ENCODE measurements at regions not wholly inside any gene's neighbourhood (a gene's known extent, or its start where the extent isn't known, plus 50 kb on each side); places are given as distances from the start of the nearest gene placed in this dataset.

DNA sequence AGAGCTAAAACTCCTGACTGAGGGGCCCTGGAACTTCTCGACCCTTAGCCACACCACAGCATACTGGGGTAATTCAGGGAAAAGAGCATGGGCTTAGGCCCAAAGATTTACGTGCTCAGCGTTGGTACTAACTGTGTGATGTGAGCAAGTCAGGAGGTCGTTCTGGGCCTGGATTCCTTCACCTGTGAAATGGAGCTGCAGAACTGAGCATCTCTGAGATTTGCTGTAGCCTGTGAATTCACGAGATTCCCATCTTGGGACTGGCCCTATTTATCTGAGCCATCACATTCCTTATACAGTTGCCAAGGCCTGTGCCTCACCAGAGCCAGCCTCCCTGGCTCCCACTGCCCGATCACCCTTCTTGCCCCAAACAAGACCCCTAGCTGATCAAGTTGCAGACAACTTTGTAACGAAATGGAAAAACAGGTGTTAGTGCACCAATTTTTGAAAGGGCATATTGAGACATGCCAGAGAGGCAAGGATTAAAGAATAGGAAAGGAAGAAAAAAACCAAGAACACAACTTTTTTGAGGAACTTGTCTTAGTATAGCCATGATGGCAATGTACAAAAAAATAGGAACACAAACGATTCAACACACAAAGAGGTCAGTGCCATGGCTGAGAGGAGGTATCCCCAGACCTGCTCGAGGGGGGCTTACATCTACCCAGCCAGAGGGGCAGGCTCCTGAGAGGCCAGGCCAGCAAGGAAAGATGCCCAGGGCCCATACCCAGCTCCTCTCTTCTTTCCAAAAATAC is 323.0 kb upstream of the JARID2 start:
- no peak for TF ChIP-seq GLIS2 (tag by site-specific recombination; IDR thresholded peaks at IDR 0.05)
- TF ChIP-seq ZNF529 (tag by site-specific recombination; IDR thresholded peaks at IDR 0.05; ENCODE audit: insufficient replicate concordance): no peak
- no peak for TF ChIP-seq PRDM1 (tag by site-specific recombination; IDR thresholded peaks at IDR 0.05)
- TF ChIP-seq ZNF211 (tag by site-specific recombination; IDR thresholded peaks at IDR 0.05; ENCODE audit: low read depth): no peak
- TF ChIP-seq SCRT1 (tag by site-specific recombination; IDR thresholded peaks at IDR 0.05; ENCODE audit: borderline replicate concordance): no peak
- no peak for TF ChIP-seq SP7 (tag by site-specific recombination; IDR thresholded peaks at IDR 0.05)
- TF ChIP-seq ZBTB26 (tag by site-specific recombination; optimal IDR thresholded peaks at IDR 0.05): no peak
- no peak for TF ChIP-seq ZNF626 (tag by site-specific recombination; IDR thresholded peaks at IDR 0.05)
- TF ChIP-seq ZNF707 (tag by site-specific recombination; IDR thresholded peaks at IDR 0.05): no peak
- Histone ChIP-seq H3K36me3 (ENCODE audit: control insufficient read depth in 2 of 2, insufficient read depth in 1 of 2, low read length in 2 of 2) (no peaks in the 10 kb centered on the region), H3K4me1 (ENCODE audit: control insufficient read depth, insufficient read depth, low read length) (peaks cover 10% of the 10 kb centered on the region), H3K27ac (ENCODE audit: extremely low read depth, low read depth, low read length) (no peak overlapping the region), H3K9me3 (ENCODE audit: control insufficient read depth, insufficient read depth, low read depth, low read length) (no peaks in the 10 kb centered on the region), H3K4me3 (ENCODE audit: low read depth, low read length) (no peak overlapping the region)
- POLR2A ChIA-PET: no interaction called here
- CTCF ChIA-PET: no interaction called here

GRCh38 chr6:14924126-14925024 is 321.5 kb upstream of the JARID2 start:
- no peaks in the 10 kb centered on the region for H3K9me3 ChIP-seq (ENCODE audit: control insufficient read depth, insufficient read depth, low read depth, low read length)

More at GRCh38 chr6:14924126-14925024, 321.5 kb upstream of the JARID2 start:
- no peaks in the 10 kb centered on the region for H3K36me3 ChIP-seq (ENCODE audit: control insufficient read depth in 2 of 2, insufficient read depth in 1 of 2, low read length in 2 of 2)
- no peak for TF ChIP-seq YY1 (tag by site-specific recombination; IDR thresholded peaks at IDR 0.05)
- TF ChIP-seq ZSCAN30 (tag by site-specific recombination; IDR thresholded peaks at IDR 0.05): no peak
- TF ChIP-seq ZNF792 (tag by site-specific recombination; IDR thresholded peaks at IDR 0.05): no peak
- TF ChIP-seq ZNF600 (tag by site-specific recombination; IDR thresholded peaks at IDR 0.05): peak; percentile 55; the same call in 1 of the 2 replicates
- no peak for TF ChIP-seq ZBTB11 (tag by site-specific recombination; conservative IDR thresholded peaks at IDR 0.05; ENCODE audit: low read depth)
- TF ChIP-seq ZIC2 (tag by site-specific recombination; IDR thresholded peaks at IDR 0.05): peak; percentile 43
- TF ChIP-seq PRDM4 (tag by site-specific recombination; IDR thresholded peaks at IDR 0.05): 0 out of 2 replicates have a peak, but pooled peaks have one; percentile 30
- H3K4me1 ChIP-seq (ENCODE audit: control insufficient read depth, insufficient read depth, low read length): peaks cover 10% of the 10 kb centered on the region
- ChIA-PET POLR2A (no interaction called here), CTCF (interaction anchor here (0.7 to 0.8 kb wide), 3 partner anchors 42 to 397 kb away, joined by 3 to 7 read pairs (median 3); no protein-coding TSS in a partner anchor)
- no peak overlapping the region for H3K27ac ChIP-seq (ENCODE audit: extremely low read depth, low read depth, low read length)
- no peak overlapping the region for H3K4me3 ChIP-seq (ENCODE audit: low read depth, low read length)
